ENCODE measurements at regions not wholly inside any gene's neighbourhood (a gene's known extent, or its start where the extent isn't known, plus 50 kb on each side); places are given as distances from the start of the nearest gene placed in this dataset.

- TF ChIP-seq MYC (IDR thresholded peaks at IDR 0.05; ENCODE audit: low read depth, low read length) (no peak), POLR2A (IDR thresholded peaks at IDR 0.05; ENCODE audit: extremely low read depth, insufficient read length) (no peak), CTCF (IDR thresholded peaks at IDR 0.05; ENCODE audit: low read depth, low read length) (no peak)
- H3K4me3 ChIP-seq (ENCODE audit: low read depth, low read length), result no peak overlapping the region
- no peak for DNase-seq (ENCODE audit: low read depth)
Measured at GRCh38 chr14:84131924-84132323, 1398.0 kb upstream of the FLRT2 start.

- no peak overlapping the region for H3K4me3 ChIP-seq (ENCODE audit: low read depth, low read length)
- TF ChIP-seq POLR2A (IDR thresholded peaks at IDR 0.05; ENCODE audit: extremely low read depth, insufficient read length) (no peak), CTCF (IDR thresholded peaks at IDR 0.05; ENCODE audit: low read depth, low read length) (no peak), MAX (IDR thresholded peaks at IDR 0.05; ENCODE audit: low read depth, low read length) (no peak), MYC (IDR thresholded peaks at IDR 0.05; ENCODE audit: low read depth, low read length) (no peak)
- DNase-seq (ENCODE audit: low read depth), result no peak
Measured at GRCh38 chr14:84144166-84144565, 1385.8 kb upstream of the FLRT2 start.

- TF ChIP-seq POLR2A (IDR thresholded peaks at IDR 0.05; ENCODE audit: extremely low read depth, insufficient read length) (no peak), MAX (IDR thresholded peaks at IDR 0.05; ENCODE audit: low read depth, low read length) (no peak), CTCF (IDR thresholded peaks at IDR 0.05; ENCODE audit: low read depth, low read length) (no peak), MYC (IDR thresholded peaks at IDR 0.05; ENCODE audit: low read depth, low read length) (no peak)
- no peak for DNase-seq (ENCODE audit: low read depth)
- H3K4me3 ChIP-seq (ENCODE audit: low read depth, low read length), result no peak overlapping the region
Measured at GRCh38 chr14:84152452-84152851, 1377.5 kb upstream of the FLRT2 start.

- H3K4me3 ChIP-seq (ENCODE audit: low read depth, low read length), result no peak overlapping the region
- DNase-seq (ENCODE audit: low read depth), result no peak
- TF ChIP-seq POLR2A (IDR thresholded peaks at IDR 0.05; ENCODE audit: extremely low read depth, insufficient read length), result no peak
- TF ChIP-seq MAX (IDR thresholded peaks at IDR 0.05; ENCODE audit: low read depth, low read length), result no peak
- no peak for TF ChIP-seq MYC (IDR thresholded peaks at IDR 0.05; ENCODE audit: low read depth, low read length)
- no peak for TF ChIP-seq CTCF (IDR thresholded peaks at IDR 0.05; ENCODE audit: low read depth, low read length)
Measured at GRCh38 chr14:84162633-84163032, 1367.3 kb upstream of the FLRT2 start.

- no peak overlapping the region for H3K4me3 ChIP-seq (ENCODE audit: low read depth, low read length)
- no peak for DNase-seq (ENCODE audit: low read depth)
- TF ChIP-seq CTCF (IDR thresholded peaks at IDR 0.05; ENCODE audit: low read depth, low read length), result no peak
- no peak for TF ChIP-seq MAX (IDR thresholded peaks at IDR 0.05; ENCODE audit: low read depth, low read length)
- no peak for TF ChIP-seq MYC (IDR thresholded peaks at IDR 0.05; ENCODE audit: low read depth, low read length)
- no peak for TF ChIP-seq POLR2A (IDR thresholded peaks at IDR 0.05; ENCODE audit: extremely low read depth, insufficient read length)
Measured at GRCh38 chr14:84167026-84167425, 1362.9 kb upstream of the FLRT2 start.

GRCh38 chr14:84180336-84180735, 1349.6 kb upstream of the FLRT2 start:
- TF ChIP-seq MAX (IDR thresholded peaks at IDR 0.05; ENCODE audit: low read depth, low read length) (no peak), CTCF (IDR thresholded peaks at IDR 0.05; ENCODE audit: low read depth, low read length) (no peak), MYC (IDR thresholded peaks at IDR 0.05; ENCODE audit: low read depth, low read length) (no peak), POLR2A (IDR thresholded peaks at IDR 0.05; ENCODE audit: extremely low read depth, insufficient read length) (no peak)
- no peak overlapping the region for H3K4me3 ChIP-seq (ENCODE audit: low read depth, low read length)
- no peak for DNase-seq (ENCODE audit: low read depth)

All from NB4 (cell line).